WI38 (cell line): ENCODE measurements at regions not wholly inside any gene's neighbourhood (a gene's known extent, or its start where the extent isn't known, plus 50 kb on each side); places are given as distances from the start of the nearest gene placed in this dataset.

Experiments used
- H3K4me3 ChIP-seq: 2 replicates; pipeline ENCODE4 v1.5.1; 2011; ENCODE audit warnings: low read depth, mild to moderate bottlenecking, control low read depth, low read length
- CTCF ChIP-seq: IDR thresholded peaks from 2 replicates; pipeline ENCODE4 v1.5.1; 2012; ENCODE audit warnings: low read depth, mild to moderate bottlenecking, control low read depth, low read length

- H3K4me3 ChIP-seq, result no peak overlapping the region
- TF ChIP-seq CTCF, result no peak
These were observed 844.9 kb downstream of the KCNT2 start for GRCh38 chr1:195763146-195763906.

DNA sequence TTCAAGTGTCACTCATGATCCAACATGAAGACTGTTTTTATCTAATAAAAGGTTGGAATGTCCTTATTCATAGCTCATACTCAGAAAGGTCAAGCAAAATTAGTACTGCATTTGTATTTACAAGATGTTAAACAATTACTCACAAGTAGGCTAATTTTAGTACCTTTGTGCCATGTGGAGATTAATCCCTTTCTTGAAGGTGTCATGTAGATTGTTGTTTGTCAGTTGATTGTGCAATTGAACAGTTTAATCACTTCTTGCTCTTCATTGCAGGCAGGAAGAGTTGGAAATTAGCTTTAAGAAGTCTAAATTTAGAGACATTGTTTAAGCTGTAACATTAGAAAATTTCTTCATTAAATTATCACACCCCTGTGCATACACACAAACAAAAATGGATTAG lies 847.1 kb downstream of the KCNT2 start:
- H3K4me3 ChIP-seq, result no peak overlapping the region
- no peak for TF ChIP-seq CTCF

- no peak overlapping the region for H3K4me3 ChIP-seq
- TF ChIP-seq CTCF, result no peak
These were observed 852.1 kb downstream of the KCNT2 start for GRCh38 chr1:195756109-195756508.

DNA sequence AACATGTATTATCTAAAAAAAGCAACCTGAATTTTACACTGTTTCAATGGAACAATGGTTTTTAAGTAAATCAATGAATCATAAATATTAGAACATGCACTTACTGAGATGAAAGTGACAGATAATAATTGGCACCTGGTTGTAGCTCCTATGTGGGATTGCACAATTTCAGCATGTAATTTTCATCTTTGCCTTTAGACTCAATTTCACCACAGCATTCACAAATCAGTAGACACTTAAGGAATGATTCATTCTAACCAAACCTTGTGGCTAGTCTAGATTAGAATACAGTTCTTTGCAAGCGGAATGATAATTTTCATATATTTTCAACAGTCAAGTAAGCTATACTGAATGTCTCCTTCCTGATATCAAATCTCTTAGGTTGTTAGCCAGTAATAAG lies 853.4 kb downstream of the KCNT2 start:
- TF ChIP-seq CTCF, result no peak

DNA sequence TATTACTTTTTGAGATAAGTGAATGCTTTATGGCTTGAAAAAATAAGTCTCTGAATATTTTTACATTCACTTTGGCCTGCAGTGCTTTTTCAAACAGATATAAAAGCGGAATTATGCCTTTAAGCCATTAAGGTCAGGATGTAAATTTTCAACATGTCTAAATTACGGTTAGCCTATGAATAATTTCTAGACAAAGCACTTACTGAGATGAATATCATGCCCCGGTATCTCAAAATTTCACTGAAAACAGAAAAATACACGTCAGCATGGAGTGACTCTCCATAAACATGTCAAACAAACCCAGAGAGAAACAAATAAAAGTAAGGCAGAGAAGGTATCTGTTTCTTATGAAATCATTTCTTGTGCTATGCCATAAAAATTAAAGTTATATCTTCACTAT lies 853.9 kb downstream of the KCNT2 start:
- no peak for TF ChIP-seq CTCF
- H3K4me3 ChIP-seq, result no peak overlapping the region

More for the DNA sequence above, 853.4 kb downstream of the KCNT2 start:
- no peak overlapping the region for H3K4me3 ChIP-seq

DNA sequence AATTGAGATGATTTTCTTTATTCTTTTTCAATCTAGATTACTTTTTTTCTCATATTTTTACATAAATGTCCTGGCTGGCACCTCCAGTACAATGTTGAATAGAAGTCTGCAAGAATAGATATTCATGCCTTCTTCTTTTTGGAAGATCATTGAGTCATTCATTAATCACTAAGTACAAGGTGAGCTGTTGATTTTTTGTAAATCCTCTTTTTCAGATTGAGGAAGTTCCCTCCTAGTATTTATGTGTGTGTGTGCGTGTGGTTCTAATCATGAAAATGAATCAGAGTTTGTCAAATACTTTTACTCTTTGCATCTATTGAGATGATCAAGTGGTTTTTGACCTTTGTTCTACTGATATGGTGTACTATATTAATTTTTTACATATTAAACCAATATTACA lies 859.3 kb downstream of the KCNT2 start:
- no peak overlapping the region for H3K4me3 ChIP-seq
- TF ChIP-seq CTCF, result no peak

DNA sequence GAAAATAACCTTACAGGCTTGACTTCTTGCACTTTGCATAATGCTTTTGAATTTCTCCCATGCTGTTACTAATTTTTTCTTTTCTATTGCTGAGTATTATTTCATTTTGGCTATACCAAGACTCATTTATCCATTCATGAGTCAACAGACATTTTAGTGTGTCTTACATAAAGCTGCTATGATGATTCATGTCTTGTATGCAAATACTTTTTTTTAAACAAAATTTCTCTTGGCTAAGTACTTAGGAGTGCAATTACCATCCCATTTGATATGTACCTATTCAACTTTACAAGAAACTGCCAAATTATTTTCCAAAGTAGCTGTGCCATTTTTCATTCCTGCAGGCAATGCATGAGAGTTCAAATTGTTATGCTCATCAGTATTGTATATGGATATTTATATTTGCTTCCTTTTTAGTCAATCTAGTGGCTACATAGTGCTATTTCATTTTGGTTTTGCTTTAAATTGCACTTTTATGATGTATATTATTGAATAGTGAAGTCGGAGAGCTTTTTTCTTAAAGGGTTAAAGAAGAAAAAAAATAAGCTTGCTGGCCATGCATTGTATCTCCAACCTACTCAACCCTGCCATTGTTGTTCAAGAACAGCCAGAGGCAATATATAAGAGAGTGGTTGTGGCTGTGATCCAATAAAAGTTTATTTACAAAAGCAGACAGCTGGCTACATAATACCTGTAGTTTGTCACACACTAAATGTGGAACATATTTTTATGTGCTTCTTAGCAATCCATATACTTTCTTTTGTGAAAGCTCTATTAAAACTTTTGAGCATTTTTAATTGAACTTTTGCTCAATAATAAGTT lies 862.8 kb downstream of the KCNT2 start:
- H3K4me3 ChIP-seq, result no peak overlapping the region
- TF ChIP-seq CTCF, result no peak
